OCI-LY7 (cell line): ENCODE measurements at regions not wholly inside any gene's neighbourhood (a gene's known extent, or its start where the extent isn't known, plus 50 kb on each side); places are given as distances from the start of the nearest gene placed in this dataset.

Experiments used
- BruUV-seq: library from RNA; stranded (reverse); fragments of 400-500 nt; replicated peaks from 2 replicates; lab custom pipeline; 2021; lab: Mats Ljungman, UMichigan
- CTCF ChIA-PET: fragments of 300-600 bp; sonication (Branson Sonifier 250); formaldehyde crosslinking; loops from one replicate; lab custom pipeline; 2022; ENCODE audit warnings: antibody characterized with exemption; ENCODE audit not compliant: unreplicated experiment; lab: Charles Lee
- POLR2A ChIA-PET: fragments of 300-600 bp; sonication (Branson Sonifier 250); formaldehyde crosslinking; loops from one replicate; lab custom pipeline; 2022; ENCODE audit warnings: antibody characterized with exemption; lab: Charles Lee
- DNase-seq: peaks from one replicate; pipeline ENCODE4 v3.0.0-alpha.2; 2015; ENCODE audit warnings: low spot score
- H2AFZ ChIP-seq: fragments of 200-600 bp; sonication (generic), shearing (Covaris generic); 2 replicates; pipeline ENCODE4 v1.6.1; 2014; ENCODE audit warnings: mild to moderate bottlenecking, antibody characterized with exemption, low read length, moderate library complexity
- H3K27ac ChIP-seq: fragments of 200-600 bp; sonication (generic); 2 replicates; pipeline ENCODE4 v1.5.1; 2014; ENCODE audit warnings: mixed run types, low read depth, mild to moderate bottlenecking, moderate library complexity, low read length, inconsistent platforms; ENCODE audit not compliant: poor library complexity, severe bottlenecking
- H3K36me3 ChIP-seq: fragments of 200-600 bp; sonication (generic); 2 replicates; pipeline ENCODE4 v1.6.1; 2014; ENCODE audit warnings: mild to moderate bottlenecking, antibody characterized with exemption, low read length, moderate library complexity, mixed read lengths; ENCODE audit not compliant: insufficient read depth
- H3K4me1 ChIP-seq: fragments of 200-600 bp; sonication (generic); 2 replicates; pipeline ENCODE4 v1.5.1; 2014; ENCODE audit warnings: mild to moderate bottlenecking, low read length; ENCODE audit not compliant: insufficient read depth, poor library complexity, severe bottlenecking
- H3K4me2 ChIP-seq: fragments of 200-600 bp; sonication (generic); 2 replicates; pipeline ENCODE4 v1.6.1; 2014; ENCODE audit warnings: mild to moderate bottlenecking, low read length
- H3K4me3 ChIP-seq: fragments of 200-600 bp; sonication (generic); 2 replicates; pipeline ENCODE4 v1.5.1; 2014; ENCODE audit warnings: mild to moderate bottlenecking, low read depth, low read length; ENCODE audit not compliant: poor library complexity, severe bottlenecking
- H3K79me2 ChIP-seq: fragments of 200-600 bp; sonication (generic); 2 replicates; pipeline ENCODE4 v1.6.1; 2016; ENCODE audit warnings: low read depth, mild to moderate bottlenecking, low read length, moderate library complexity, mixed read lengths; ENCODE audit not compliant: insufficient read depth
- H3K9me2 ChIP-seq: fragments of 200-600 bp; sonication (generic); 2 replicates; pipeline ENCODE4 v1.6.1; 2016; ENCODE audit warnings: mild to moderate bottlenecking, low read length, mixed read lengths; ENCODE audit not compliant: insufficient read depth
- H3K9me3 ChIP-seq: fragments of 200-600 bp; sonication (generic); 2 replicates; pipeline ENCODE4 v1.6.1; 2014; ENCODE audit warnings: mild to moderate bottlenecking, mixed run types, low read length, mixed read lengths
- H4K20me1 ChIP-seq: fragments of 200-600 bp; sonication (generic); 2 replicates; pipeline ENCODE4 v1.6.1; 2014; ENCODE audit warnings: mild to moderate bottlenecking, antibody characterized with exemption, low read length, moderate library complexity, mixed read lengths; ENCODE audit not compliant: insufficient read depth
- EZH2phosphoT487 ChIP-seq: fragments of 200-600 bp; sonication (generic); IDR thresholded peaks from 2 replicates; pipeline ENCODE4 v1.6.1; 2018; ENCODE audit warnings: low read depth, borderline replicate concordance, mild to moderate bottlenecking, mixed run types, antibody characterized with exemption, low read length, moderate library complexity, mixed read lengths
- intact Hi-C: fragments of 100-400 bp; cut with micrococcal nuclease; formaldehyde crosslinking; loops from one replicate; pipeline ENCODE4 v1.10.0; 2022; ENCODE audit not compliant: unreplicated experiment
- TF ChIP-seq, protein P1 (sequence below): fragments of 200-600 bp; sonication (generic); conservative IDR thresholded peaks from 2 replicates; pipeline ENCODE4 v1.5.1; 2014; ENCODE audit warnings: mild to moderate bottlenecking, antibody characterized with exemption, low read length, moderate library complexity, mixed read lengths

DNA sequence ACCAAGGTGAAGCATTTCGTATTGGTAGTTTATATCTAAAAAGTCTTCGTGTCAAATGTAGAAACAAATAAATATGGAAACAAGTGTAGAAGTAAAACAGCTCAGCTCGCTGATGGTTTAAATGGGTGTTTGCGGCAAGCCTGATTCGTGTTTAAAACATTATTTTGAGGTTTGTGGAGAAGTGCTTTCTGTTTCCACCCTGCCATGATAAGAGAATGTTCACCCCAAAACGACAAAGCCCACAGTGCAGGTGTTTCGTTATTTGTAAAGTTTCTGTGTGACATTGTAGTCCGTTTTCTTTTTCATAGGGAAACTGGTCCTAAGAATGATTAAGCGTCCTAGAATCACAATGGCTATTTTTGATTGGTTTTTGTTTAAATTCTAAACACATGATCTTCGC lies 316.2 kb upstream of the SHH start:
- POLR2A ChIA-PET, result no interaction called here

DNA sequence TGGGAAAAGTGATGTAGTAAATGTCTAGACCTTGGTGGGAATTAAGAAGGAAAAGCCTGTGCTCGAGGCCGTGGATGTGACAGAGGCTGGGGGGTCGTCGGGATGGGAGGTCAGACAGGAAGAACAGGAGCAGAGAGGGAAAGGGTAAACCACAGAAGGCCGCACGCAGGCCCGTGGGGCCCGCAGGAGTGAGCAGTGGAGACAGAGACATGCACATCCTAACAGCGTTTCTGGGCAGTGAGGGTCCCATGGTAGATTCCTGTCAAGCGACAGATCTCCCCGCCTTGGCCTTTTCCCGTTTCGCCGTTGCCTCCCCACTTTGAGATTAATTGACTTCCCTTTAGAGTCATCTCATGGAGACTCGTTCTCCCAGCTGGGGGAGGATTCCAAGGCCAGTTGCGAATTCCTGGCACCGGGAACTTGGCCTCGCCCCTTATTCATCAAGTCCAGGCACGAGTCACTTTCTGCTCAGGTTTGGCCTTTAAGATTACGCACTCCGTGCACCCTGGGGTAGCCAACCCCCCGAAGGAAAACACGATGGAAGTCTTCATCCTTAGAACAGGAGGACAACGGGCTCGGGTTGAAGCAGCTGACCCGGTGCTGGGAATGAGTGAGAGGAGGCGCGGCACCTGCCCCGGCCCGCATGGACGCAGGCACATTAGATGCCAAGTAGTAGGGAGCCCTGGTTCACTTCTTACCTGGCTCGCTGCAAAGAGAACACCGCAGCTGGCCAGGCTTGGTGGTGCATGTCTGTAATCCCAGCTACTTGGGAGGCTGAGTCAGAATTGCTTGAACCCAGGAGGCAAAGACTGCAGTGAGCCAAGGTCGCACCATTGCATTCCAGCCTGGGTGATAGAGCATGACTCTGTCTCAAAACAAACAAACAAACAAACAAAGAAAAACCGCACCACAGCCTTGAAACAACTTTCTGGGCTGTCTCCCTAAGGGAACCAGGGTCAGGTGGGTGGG lies 315.2 kb upstream of the SHH start:
- Histone ChIP-seq H3K36me3 (no peaks in the 10 kb centered on the region), H3K4me2 (no peak overlapping the region), H3K4me3 (no peak overlapping the region), H3K9me2 (no peaks in the 10 kb centered on the region), H4K20me1 (no peaks in the 10 kb centered on the region), H3K27ac (no peak overlapping the region), H2AFZ (no peak overlapping the region), H3K9me3 (no peaks in the 10 kb centered on the region), H3K4me1 (no peaks in the 10 kb centered on the region), H3K79me2 (no peaks in the 10 kb centered on the region)
- BruUV-seq, result no TSS peak
- TF ChIP-seq EZH2phosphoT487, result no peak
- TF ChIP-seq, protein P1, sequence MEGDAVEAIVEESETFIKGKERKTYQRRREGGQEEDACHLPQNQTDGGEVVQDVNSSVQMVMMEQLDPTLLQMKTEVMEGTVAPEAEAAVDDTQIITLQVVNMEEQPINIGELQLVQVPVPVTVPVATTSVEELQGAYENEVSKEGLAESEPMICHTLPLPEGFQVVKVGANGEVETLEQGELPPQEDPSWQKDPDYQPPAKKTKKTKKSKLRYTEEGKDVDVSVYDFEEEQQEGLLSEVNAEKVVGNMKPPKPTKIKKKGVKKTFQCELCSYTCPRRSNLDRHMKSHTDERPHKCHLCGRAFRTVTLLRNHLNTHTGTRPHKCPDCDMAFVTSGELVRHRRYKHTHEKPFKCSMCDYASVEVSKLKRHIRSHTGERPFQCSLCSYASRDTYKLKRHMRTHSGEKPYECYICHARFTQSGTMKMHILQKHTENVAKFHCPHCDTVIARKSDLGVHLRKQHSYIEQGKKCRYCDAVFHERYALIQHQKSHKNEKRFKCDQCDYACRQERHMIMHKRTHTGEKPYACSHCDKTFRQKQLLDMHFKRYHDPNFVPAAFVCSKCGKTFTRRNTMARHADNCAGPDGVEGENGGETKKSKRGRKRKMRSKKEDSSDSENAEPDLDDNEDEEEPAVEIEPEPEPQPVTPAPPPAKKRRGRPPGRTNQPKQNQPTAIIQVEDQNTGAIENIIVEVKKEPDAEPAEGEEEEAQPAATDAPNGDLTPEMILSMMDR, result no peak
- intact Hi-C loops, result no loop called here
- DNase-seq, result no peak
- POLR2A ChIA-PET, result no interaction called here
- CTCF ChIA-PET, result no interaction called here

More for the DNA sequence above, 316.2 kb upstream of the SHH start:
- CTCF ChIA-PET, result no interaction called here
- Histone ChIP-seq H3K9me2 (no peaks in the 10 kb centered on the region), H3K4me3 (no peak overlapping the region), H3K36me3 (no peaks in the 10 kb centered on the region), H3K4me1 (no peaks in the 10 kb centered on the region), H3K4me2 (no peak overlapping the region), H3K9me3 (no peaks in the 10 kb centered on the region), H3K79me2 (no peaks in the 10 kb centered on the region), H3K27ac (no peak overlapping the region), H4K20me1 (no peaks in the 10 kb centered on the region), H2AFZ (no peak overlapping the region)
- no peak for DNase-seq
- BruUV-seq, result no TSS peak
- intact Hi-C loops, result no loop called here
- TF ChIP-seq, protein P1, result no peak
- no peak for TF ChIP-seq EZH2phosphoT487
